ENCODE measurements at regions not wholly inside any gene's neighbourhood (a gene's known extent, or its start where the extent isn't known, plus 50 kb on each side); places are given as distances from the start of the nearest gene placed in this dataset.

GRCh38 chr13:80121038-80121437 lies 219.9 kb downstream of the SPRY2 start:
- no peak for DNase-seq

DNA sequence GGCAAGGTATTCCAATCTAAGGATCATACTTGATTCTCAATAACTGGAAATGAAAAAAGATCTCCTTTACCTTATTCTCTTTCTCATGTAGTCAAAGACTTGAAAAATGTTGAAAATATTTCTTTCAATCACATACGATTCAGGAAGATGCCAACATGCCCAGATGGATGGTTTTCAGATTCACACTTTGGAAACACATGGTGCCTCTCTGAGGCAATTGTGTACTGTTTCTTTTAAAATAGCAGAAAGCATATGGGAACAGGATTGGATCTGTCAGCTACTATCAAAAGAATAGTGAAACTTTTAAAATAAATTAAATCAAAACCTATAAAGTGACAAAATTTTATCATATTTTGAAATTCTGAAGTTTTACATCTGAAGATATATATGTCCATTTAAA lies 222.4 kb downstream of the SPRY2 start:
- no peak for DNase-seq

GRCh38 chr13:80118099-80118498 lies 222.8 kb downstream of the SPRY2 start:
- no peak for DNase-seq

DNA sequence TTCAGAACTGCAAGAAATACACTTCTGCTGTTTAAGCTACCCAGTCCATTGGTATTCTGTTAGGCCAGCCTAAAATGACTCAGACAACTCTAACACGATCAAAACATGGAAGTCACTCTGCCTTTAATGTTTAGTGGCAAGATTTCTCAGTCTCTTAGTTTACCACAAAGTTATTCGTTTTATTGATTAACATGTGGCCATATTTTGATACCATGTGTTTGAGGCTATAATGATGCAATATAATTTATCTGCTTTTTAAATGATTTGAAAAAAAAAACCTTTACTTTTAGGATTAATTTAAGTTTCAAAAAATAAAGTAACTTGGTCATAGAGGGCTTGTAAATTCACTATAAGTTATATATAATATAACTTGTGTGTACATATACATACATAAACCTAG lies 223.4 kb downstream of the SPRY2 start:
- DNase-seq, result no peak

DNA sequence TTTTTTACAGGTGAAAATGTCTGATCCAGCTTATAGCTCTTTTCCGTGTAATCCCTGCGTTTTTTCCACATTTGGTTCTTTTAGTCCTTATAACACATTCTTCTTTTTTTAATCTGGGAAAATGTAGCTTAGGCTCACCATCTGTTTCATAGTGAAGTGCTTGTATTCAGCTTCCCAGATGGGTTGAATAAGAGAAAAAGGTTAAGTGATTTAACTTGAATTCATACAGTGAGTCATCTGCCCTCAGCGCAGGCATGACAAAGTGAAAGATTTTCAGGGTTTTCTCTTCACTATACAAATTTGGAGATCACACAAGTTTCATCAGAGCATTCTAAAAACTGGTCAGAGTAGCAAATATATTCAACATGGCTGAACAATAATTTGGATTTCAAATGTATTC lies 224.8 kb downstream of the SPRY2 start:
- no peak for DNase-seq

GRCh38 chr13:80115616-80116015 lies 225.3 kb downstream of the SPRY2 start:
- no peak for DNase-seq

GRCh38 chr13:80113714-80114454 lies 227.0 kb downstream of the SPRY2 start:
- no peak for DNase-seq

- no peak for DNase-seq
Measured at GRCh38 chr13:80109303-80109702, 231.6 kb downstream of the SPRY2 start.

DNA sequence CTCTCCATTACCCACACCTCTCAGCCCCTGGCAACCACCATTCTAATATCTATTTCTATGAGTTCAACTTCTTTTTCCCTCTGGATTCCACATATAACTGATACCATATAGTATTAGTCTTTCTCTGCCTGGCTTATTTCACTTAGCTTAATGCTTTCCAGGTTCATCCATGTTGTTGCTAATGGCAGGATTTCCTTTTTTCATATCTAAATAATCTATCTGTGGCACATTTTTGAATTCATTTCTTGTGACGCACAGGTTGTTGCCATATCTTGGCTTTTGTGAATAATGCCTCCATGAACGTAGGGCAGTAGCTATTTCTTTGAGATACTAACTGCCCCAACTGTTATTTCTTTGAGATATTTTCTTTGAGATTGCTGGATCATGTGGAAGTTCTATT lies 235.6 kb downstream of the SPRY2 start:
- DNase-seq, result no peak

DNA sequence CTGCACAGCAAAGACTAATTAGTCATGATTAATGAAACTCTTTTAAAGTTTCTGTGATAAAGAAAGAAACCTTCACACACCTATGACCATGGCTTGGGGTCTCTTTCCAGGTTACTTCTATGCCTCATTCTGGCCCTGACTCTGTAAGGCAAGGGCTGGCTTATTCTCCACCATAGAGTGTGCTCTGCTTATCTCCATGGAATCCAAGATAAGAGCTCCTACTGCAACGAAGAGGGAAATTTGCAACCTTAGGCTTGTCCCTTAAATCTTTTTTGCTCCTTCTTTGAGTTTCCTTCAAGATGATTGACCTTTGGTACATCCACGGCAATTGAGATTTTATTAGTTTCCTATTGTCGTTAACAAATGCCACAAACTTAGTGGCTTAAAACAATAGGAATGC lies 239.9 kb downstream of the SPRY2 start:
- DNase-seq, result no peak

- no peak for DNase-seq
Measured at GRCh38 chr13:80100636-80101035, 240.3 kb downstream of the SPRY2 start.

DNA sequence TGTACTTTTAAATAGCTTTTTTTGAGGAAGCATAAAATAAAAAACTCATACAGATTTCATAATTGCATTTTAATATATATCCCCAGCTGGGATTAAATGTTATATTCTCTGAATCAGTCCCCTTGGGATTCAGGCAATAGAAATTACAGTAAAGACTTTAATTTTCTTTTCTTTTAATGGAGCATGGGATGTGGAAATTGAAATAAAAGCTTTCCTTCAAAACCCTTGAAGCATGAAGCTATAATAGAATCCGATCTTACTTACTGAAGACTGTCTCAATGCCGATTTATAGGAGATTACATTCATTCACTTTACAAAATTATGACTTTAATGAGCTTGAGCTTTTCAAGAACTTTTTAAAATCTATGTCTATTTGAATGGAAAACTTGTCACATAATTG lies 243.4 kb downstream of the SPRY2 start:
- DNase-seq, result no peak

- DNase-seq, result no peak
Measured at GRCh38 chr13:80096383-80096782, 244.5 kb downstream of the SPRY2 start.

DNA sequence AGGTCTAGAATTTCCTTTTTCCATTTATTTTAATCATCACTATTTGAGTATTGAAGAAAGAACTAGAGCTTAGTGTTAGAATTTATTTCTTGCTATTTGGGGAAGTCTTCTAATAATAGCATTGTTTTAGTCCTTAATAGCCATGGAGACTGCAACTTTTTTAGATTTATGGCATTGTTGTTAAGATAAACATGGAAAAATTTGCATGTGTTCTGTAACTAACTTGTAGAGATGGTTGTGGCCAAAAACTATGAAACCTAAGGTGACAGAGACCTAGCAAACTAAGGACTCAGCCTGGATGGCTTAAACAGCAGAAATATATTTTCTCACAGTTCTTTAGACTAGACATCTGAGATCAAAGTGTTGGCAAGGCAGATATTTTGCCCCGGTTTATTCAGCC lies 246.4 kb downstream of the SPRY2 start:
- no peak for DNase-seq

GRCh38 chr13:80093888-80094287 lies 247.0 kb downstream of the SPRY2 start:
- no peak for DNase-seq

DNA sequence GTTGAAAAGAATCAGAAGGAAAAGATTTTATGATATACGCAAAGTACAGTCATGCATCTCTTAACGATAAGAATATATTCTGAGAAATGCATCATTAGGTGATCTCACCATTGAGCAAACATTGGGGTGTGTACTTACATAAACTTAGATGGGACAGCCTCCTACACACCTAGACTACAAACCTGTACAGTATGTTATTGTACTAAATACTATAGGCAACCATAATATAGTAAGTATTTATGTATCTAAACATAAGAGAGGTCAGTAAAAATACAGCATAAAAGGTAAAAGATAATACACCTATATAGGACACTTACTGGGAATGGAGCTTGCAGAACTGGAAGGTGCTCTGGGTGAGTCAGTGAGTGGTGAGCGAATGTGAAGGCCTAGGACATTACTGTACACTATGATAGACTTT lies 254.6 kb downstream of the SPRY2 start:
- DNase-seq, result no peak

DNA sequence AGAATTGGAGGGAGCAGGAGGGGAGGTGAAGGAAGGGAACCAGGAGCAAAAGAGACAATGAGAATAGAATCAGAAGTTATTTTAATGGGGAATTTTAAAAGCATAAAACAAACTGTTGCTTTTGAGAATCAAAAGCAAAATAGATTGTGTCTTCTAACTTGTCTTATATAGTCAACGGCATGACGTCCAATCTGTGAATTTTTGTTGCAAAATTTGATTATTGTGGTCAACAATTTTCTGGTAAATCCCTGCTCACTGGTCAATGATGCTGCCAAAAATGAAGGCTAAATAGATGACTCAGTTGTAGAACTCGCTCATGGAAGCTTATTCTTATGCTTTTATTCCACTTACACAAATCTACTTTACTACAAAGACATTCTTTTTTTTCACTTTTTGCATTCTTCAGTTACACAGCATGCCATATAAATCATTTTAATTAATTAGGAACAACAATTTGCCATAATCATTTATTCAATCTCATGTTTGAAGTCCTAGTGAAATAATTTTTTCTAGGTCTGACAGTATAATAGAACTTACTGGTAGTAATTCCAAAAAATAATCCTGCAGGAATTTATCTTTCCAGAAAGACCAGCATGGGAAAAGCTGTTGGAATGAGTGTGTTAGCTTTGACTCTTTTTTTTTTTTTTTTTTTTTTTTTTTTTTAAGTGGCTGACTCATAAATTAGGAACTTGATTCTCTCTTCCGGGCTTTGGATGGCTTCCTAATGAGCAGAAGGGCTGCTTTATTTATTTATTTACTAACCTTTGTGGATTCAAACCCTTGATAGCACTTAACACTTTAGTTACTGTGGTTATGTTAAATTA lies 256.9 kb downstream of the SPRY2 start:
- no peak for DNase-seq

DNA sequence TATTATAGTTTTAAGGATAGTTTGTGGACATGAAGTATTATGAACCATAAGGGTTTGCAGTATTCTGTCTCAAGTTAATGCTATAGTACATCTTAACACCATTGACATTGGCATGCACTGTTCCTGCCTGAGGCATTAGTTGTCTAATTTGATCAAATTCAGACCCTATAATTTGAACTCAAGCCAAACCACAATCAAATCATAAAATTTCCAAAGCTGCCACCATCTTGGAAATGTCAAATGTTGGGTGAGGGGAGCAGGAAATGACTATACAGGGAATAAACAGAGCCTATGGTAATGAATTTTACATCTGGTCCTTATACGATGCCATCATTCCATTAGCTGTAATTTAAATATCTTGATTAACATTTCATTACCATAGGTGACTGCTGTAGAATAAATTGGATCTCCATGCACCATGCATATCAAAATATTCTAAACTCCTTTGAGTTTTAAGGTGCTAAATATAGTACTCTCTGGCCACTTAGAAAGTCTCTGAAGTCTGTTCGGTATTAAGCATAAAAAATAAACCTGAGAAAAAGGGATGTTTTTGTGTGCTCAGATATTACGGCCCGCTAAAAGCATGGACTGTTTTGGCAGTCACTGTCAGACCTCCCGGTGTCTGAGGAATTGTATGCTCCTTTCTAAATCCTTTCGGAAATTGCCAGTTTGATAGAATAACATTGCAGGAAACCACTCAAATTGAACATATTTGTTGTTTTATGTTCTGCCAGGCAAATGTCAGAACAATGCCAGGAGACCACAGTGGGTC lies 257.7 kb downstream of the SPRY2 start:
- DNase-seq, result no peak

- DNase-seq, result no peak
Measured at GRCh38 chr13:80082396-80083080, 258.4 kb downstream of the SPRY2 start.

DNA sequence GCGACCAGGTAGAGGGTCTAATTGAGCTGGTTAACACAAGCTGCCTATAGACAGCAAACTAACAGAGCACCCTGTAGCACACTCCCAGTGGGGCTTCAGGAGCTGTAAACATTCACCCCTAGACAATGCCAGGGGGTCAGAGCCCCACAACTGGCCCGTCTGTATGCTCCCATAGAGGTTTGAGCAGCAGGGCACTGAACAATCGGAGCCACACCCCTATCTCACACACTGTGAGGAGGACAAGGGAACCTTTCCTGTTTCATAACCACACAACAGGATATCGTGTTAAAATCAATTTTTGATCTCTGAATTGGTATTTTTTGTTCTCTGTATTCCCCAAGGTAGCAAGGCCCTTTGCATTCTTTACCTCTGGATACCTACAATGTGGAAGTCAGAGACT lies 266.1 kb downstream of the SPRY2 start:
- DNase-seq, result no peak

- no peak for DNase-seq
Measured at GRCh38 chr13:80074143-80074752, 266.7 kb downstream of the SPRY2 start.

DNA sequence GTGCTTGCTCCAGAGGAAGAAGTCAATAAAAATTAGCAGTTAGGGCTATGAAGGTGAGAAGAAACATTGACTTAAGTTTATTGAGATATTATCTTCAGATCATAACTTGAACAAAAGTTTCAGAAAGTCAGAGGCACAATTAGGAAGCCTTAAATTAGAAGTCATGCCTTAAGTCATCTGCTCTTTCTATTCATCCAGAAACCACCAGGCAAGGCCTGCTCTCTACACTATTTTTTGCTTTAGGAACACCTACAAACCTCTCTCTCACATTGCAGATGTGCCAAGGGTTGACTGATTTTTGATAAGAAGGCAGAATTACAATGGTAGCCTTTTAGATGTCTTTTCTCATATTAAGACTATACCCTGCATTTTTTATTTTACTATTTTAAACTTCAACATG lies 268.7 kb downstream of the SPRY2 start:
- no peak for DNase-seq

All from NCI-H2171 (cell line).